HepG2 (cell line): ENCODE measurements at regions not wholly inside any gene's neighbourhood (a gene's known extent, or its start where the extent isn't known, plus 50 kb on each side); places are given as distances from the start of the nearest gene placed in this dataset.

ENCODE experiments used
- CTCF ChIP-seq: sonication (generic); formaldehyde crosslinking; IDR thresholded peaks from 2 replicates; pipeline ENCODE4 v1.5.0; 2020; ENCODE audit warnings: mild to moderate bottlenecking, missing genetic modification reagents, moderate library complexity
- GTF3A ChIP-seq: sonication (generic); formaldehyde crosslinking; conservative IDR thresholded peaks from 2 replicates; pipeline ENCODE4 v1.4.0; 2020; ENCODE audit warnings: mild to moderate bottlenecking, missing genetic modification reagents
- HHEX ChIP-seq: IDR thresholded peaks from 2 replicates; pipeline ENCODE4 v1.6.1; 2016; ENCODE audit warnings: control low read depth
- HIVEP1 ChIP-seq: sonication (generic); formaldehyde crosslinking; IDR thresholded peaks from 2 replicates; pipeline ENCODE4 v1.4.0; 2020; ENCODE audit warnings: mild to moderate bottlenecking, missing genetic modification reagents
- JUND ChIP-seq: sonication (generic); formaldehyde crosslinking; IDR thresholded peaks from 2 replicates; pipeline ENCODE4 v1.8.0; 2022; ENCODE audit warnings: mild to moderate bottlenecking, missing genetic modification reagents
- KAT7 ChIP-seq: IDR thresholded peaks from 2 replicates; pipeline ENCODE4 v1.6.1; 2018; ENCODE audit warnings: borderline replicate concordance, missing compliant biosample characterization
- NFRKB ChIP-seq: fragments of 450-650 bp; IDR thresholded peaks from 2 replicates; pipeline ENCODE4 v1.6.1; 2017
- POLR2A ChIP-seq, 2 experiments: IDR thresholded peaks; 2 replicates each; pipeline ENCODE4 v1.6.1; 2011; ENCODE audit warnings: low read depth in 2 of 2, low read length in 2 of 2, mild to moderate bottlenecking in 1 of 2, moderate library complexity in 1 of 2; ENCODE audit not compliant: insufficient read depth in 1 of 2
- SP140L ChIP-seq: sonication (generic); formaldehyde crosslinking; IDR thresholded peaks from 2 replicates; pipeline ENCODE4 v1.4.0; 2020; ENCODE audit warnings: missing genetic modification reagents, borderline replicate concordance
- ZBTB10 ChIP-seq: sonication (generic); formaldehyde crosslinking; IDR thresholded peaks from 2 replicates; pipeline ENCODE4 v1.4.0; 2020; ENCODE audit warnings: missing genetic modification reagents, borderline replicate concordance
- ZBTB40 ChIP-seq, 2 experiments: fragments of 450-650 bp in 1 of 2; sonication (generic) in 1 of 2; formaldehyde crosslinking in 1 of 2; IDR thresholded peaks; 2 replicates each; pipeline versions ENCODE4 v1.6.1 to v1.8.0; 2016 to 2022; ENCODE audit warnings: antibody characterized with exemption in 1 of 2, mild to moderate bottlenecking in 1 of 2, missing genetic modification reagents in 1 of 2
- ZNF747 ChIP-seq: sonication (generic); formaldehyde crosslinking; IDR thresholded peaks from 2 replicates; pipeline ENCODE4 v1.8.1; 2023; ENCODE audit warnings: missing genetic modification reagents, mild to moderate bottlenecking, borderline replicate concordance
- TF ChIP-seq, protein P1 (sequence below): sonication (generic); formaldehyde crosslinking; IDR thresholded peaks from 2 replicates; pipeline ENCODE4 v1.4.0; 2020; ENCODE audit warnings: mild to moderate bottlenecking, missing genetic modification reagents, borderline replicate concordance

GRCh38 chr2:106280722-106281446 lies 86.8 kb upstream of the UXS1 start:
- TF ChIP-seq CTCF (no peak), POLR2A (IDR thresholded peaks at IDR 0.05; ENCODE audit: insufficient read depth in 1 of 2, low read depth in 2 of 2, low read length in 2 of 2) (no peak), HHEX (CRISPR knock-in tag) (no peak), HIVEP1 (CRISPR knock-in tag) (no peak), JUND (CRISPR knock-in tag) (no peak), NFRKB (no peak), ZNF747 (CRISPR knock-in tag) (no peak), ZBTB10 (CRISPR knock-in tag) (no peak), SP140L (no peak), ZBTB40 (IDR thresholded peaks at IDR 0.05) (no peak), ZBTB40 (CRISPR knock-in tag; IDR thresholded peaks at IDR 0.05) (no peak), GTF3A (CRISPR knock-in tag) (no peak), KAT7 (CRISPR knock-in tag) (no peak)
- TF ChIP-seq, protein P1, sequence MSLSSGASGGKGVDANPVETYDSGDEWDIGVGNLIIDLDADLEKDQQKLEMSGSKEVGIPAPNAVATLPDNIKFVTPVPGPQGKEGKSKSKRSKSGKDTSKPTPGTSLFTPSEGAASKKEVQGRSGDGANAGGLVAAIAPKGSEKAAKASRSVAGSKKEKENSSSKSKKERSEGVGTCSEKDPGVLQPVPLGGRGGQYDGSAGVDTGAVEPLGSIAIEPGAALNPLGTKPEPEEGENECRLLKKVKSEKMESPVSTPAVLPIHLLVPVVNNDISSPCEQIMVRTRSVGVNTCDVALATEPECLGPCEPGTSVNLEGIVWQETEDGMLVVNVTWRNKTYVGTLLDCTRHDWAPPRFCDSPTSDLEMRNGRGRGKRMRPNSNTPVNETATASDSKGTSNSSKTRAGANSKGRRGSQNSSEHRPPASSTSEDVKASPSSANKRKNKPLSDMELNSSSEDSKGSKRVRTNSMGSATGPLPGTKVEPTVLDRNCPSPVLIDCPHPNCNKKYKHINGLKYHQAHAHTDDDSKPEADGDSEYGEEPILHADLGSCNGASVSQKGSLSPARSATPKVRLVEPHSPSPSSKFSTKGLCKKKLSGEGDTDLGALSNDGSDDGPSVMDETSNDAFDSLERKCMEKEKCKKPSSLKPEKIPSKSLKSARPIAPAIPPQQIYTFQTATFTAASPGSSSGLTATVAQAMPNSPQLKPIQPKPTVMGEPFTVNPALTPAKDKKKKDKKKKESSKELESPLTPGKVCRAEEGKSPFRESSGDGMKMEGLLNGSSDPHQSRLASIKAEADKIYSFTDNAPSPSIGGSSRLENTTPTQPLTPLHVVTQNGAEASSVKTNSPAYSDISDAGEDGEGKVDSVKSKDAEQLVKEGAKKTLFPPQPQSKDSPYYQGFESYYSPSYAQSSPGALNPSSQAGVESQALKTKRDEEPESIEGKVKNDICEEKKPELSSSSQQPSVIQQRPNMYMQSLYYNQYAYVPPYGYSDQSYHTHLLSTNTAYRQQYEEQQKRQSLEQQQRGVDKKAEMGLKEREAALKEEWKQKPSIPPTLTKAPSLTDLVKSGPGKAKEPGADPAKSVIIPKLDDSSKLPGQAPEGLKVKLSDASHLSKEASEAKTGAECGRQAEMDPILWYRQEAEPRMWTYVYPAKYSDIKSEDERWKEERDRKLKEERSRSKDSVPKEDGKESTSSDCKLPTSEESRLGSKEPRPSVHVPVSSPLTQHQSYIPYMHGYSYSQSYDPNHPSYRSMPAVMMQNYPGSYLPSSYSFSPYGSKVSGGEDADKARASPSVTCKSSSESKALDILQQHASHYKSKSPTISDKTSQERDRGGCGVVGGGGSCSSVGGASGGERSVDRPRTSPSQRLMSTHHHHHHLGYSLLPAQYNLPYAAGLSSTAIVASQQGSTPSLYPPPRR (CRISPR knock-in tag), result no peak
